Trophoblast cell (in vitro differentiated cells and primary cell): ENCODE measurements at regions not wholly inside any gene's neighbourhood (a gene's known extent, or its start where the extent isn't known, plus 50 kb on each side); places are given as distances from the start of the nearest gene placed in this dataset.

ENCODE experiments used
- DNase-seq, 2 donors: peaks; one replicate each; pipeline ENCODE4 v3.0.0-alpha.2; 2016
- H2AFZ ChIP-seq: 2 replicates; pipeline ENCODE4 v1.6.1; 2013; ENCODE audit warnings: low read length, moderate library complexity, mild to moderate bottlenecking; ENCODE audit not compliant: insufficient read depth, poor library complexity
- H2AK5ac ChIP-seq: 2 replicates; pipeline ENCODE4 v1.6.1; 2013; ENCODE audit warnings: mild to moderate bottlenecking, low read length
- H2BK120ac ChIP-seq: 2 replicates; pipeline ENCODE4 v1.6.1; 2013; ENCODE audit warnings: low read length, mild to moderate bottlenecking, moderate library complexity; ENCODE audit not compliant: insufficient read depth, poor library complexity
- H2BK12ac ChIP-seq: 2 replicates; pipeline ENCODE4 v1.6.1; 2013; ENCODE audit warnings: mild to moderate bottlenecking, low read length, moderate library complexity
- H2BK5ac ChIP-seq: 2 replicates; pipeline ENCODE4 v1.6.1; 2013; ENCODE audit warnings: low read length, low read depth, moderate library complexity, mild to moderate bottlenecking; ENCODE audit not compliant: poor library complexity
- H3K14ac ChIP-seq: 2 replicates; pipeline ENCODE4 v1.6.1; 2013; ENCODE audit warnings: mild to moderate bottlenecking, low read length
- H3K18ac ChIP-seq: 2 replicates; pipeline ENCODE4 v1.6.1; 2013; ENCODE audit warnings: mild to moderate bottlenecking, low read length
- H3K23ac ChIP-seq: 2 replicates; pipeline ENCODE4 v1.6.1; 2013; ENCODE audit warnings: low read length
- H3K27ac ChIP-seq: 2 replicates; pipeline ENCODE4 v1.5.1; 2013; ENCODE audit warnings: low read depth, mild to moderate bottlenecking, inconsistent platforms, low read length, moderate library complexity
- H3K27me3 ChIP-seq: 2 replicates; pipeline ENCODE4 v1.6.1; 2013; ENCODE audit warnings: inconsistent platforms, mild to moderate bottlenecking, low read length, moderate library complexity; ENCODE audit not compliant: insufficient read depth
- H3K36me3 ChIP-seq, 2 experiments: 1 replicate in 1 of 2; 2 replicates in 1 of 2; pipeline ENCODE4 v1.6.1; 2013; ENCODE audit warnings: low read length in 2 of 2, mild to moderate bottlenecking in 2 of 2, moderate library complexity in 1 of 2; ENCODE audit not compliant: insufficient read depth in 2 of 2, control insufficient read depth in 1 of 2
- H3K4ac ChIP-seq: 2 replicates; pipeline ENCODE4 v1.6.1; 2013; ENCODE audit warnings: low read depth, mild to moderate bottlenecking, low read length, moderate library complexity
- H3K4me1 ChIP-seq, 2 experiments: 1 replicate in 1 of 2; 2 replicates in 1 of 2; pipeline ENCODE4 v1.6.1; 2013; ENCODE audit warnings: low read length in 2 of 2, mild to moderate bottlenecking in 2 of 2, moderate library complexity in 1 of 2; ENCODE audit not compliant: insufficient read depth in 2 of 2, control insufficient read depth in 1 of 2
- H3K4me2 ChIP-seq: 2 replicates; pipeline ENCODE4 v1.6.1; 2013; ENCODE audit warnings: inconsistent platforms, mild to moderate bottlenecking, low read length, moderate library complexity
- H3K4me3 ChIP-seq: 2 replicates; pipeline ENCODE4 v1.5.1; 2013; ENCODE audit warnings: mild to moderate bottlenecking, low read depth, low read length, inconsistent platforms
- H3K79me1 ChIP-seq: one replicate; pipeline ENCODE4 v1.6.1; 2013; ENCODE audit warnings: low read length
- H3K79me2 ChIP-seq: 2 replicates; pipeline ENCODE4 v1.6.1; 2013; ENCODE audit warnings: low read length, mild to moderate bottlenecking; ENCODE audit not compliant: control insufficient read depth, insufficient read depth, poor library complexity
- H3K9ac ChIP-seq: 2 replicates; pipeline ENCODE4 v1.6.1; 2013; ENCODE audit warnings: mild to moderate bottlenecking, low read length
- H3K9me3 ChIP-seq: 2 replicates; pipeline ENCODE4 v1.6.1; 2013; ENCODE audit warnings: low read depth, mild to moderate bottlenecking, control low read depth, inconsistent platforms, low read length; ENCODE audit not compliant: insufficient read depth
- H4K12ac ChIP-seq: 2 replicates; pipeline ENCODE4 v1.6.1; 2013; ENCODE audit warnings: low read depth, mild to moderate bottlenecking, low read length, moderate library complexity
- H4K8ac ChIP-seq: 2 replicates; pipeline ENCODE4 v1.6.1; 2013; ENCODE audit warnings: low read depth, mild to moderate bottlenecking, low read length, moderate library complexity
- H4K91ac ChIP-seq: one replicate; pipeline ENCODE4 v1.6.1; 2013; ENCODE audit warnings: low read depth, mild to moderate bottlenecking, low read length, moderate library complexity
- WGBS: extraction: QIAGEN DNeasy Blood & Tissue Kit; methylation state at CpG from one replicate; pipeline ENCODE4 v1.1.7; 2013; ENCODE audit warnings: missing lambda C conversion rate; ENCODE audit not compliant: insufficient read length, insufficient coverage; ENCODE audit errors: extremely low coverage; 5-methylcytosine and 5-hydroxymethylcytosine counted together

DNA sequence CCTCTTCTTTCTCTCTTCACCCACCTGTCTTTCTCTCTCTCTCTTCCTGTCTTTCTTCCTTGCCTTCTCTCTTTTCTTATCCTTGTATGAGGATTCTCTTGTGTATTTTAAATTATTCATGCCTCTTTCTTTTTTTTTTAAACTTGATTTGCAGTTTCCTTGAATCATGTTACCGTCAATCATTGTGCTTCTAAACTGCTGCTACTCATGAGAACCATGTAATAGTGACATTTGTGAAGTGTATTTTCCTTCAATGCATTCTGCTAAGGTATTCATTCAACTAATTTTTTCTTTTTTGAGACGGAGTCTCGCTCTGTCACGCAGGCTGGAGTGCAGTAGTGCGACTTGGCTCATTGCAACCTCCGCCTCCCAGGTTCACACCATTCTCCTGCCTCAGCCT, 539.1 kb upstream of the BRINP3 start:
- no peaks in the 10 kb centered on the region for H3K79me2 ChIP-seq
- H3K23ac ChIP-seq = no peak overlapping the region
- H3K18ac ChIP-seq = no peak overlapping the region
- H2BK120ac ChIP-seq = no peak overlapping the region
- H3K27ac ChIP-seq = no peak overlapping the region
- no peak overlapping the region for H3K4me3 ChIP-seq
- H2BK12ac ChIP-seq = no peak overlapping the region
- H3K4ac ChIP-seq = no peak overlapping the region
- no peaks in the 10 kb centered on the region for H3K4me1 ChIP-seq
- H3K9ac ChIP-seq = no peak overlapping the region
- H3K36me3 ChIP-seq = no peaks in the 10 kb centered on the region
- H4K12ac ChIP-seq = no peak overlapping the region
- H2AFZ ChIP-seq = no peak overlapping the region
- no peak overlapping the region for H4K8ac ChIP-seq
- H3K27me3 ChIP-seq = no peaks in the 10 kb centered on the region
- H3K79me1 ChIP-seq = no peaks in the 10 kb centered on the region
- no peak overlapping the region for H4K91ac ChIP-seq
- WGBS = no CpG with 5 or more reads among the region's 6 CpGs
- no peak overlapping the region for H3K4me2 ChIP-seq
- no peak overlapping the region for H3K14ac ChIP-seq
- H2BK5ac ChIP-seq = no peak overlapping the region
- no peaks in the 10 kb centered on the region for H3K9me3 ChIP-seq
- H2AK5ac ChIP-seq = no peak overlapping the region
- DNase-seq = no peak

GRCh38 chr1:191022856-191023255, 545.2 kb upstream of the BRINP3 start:
- no peak for DNase-seq
- no peaks in the 10 kb centered on the region for H3K79me1 ChIP-seq
- no peak overlapping the region for H2BK120ac ChIP-seq

DNA sequence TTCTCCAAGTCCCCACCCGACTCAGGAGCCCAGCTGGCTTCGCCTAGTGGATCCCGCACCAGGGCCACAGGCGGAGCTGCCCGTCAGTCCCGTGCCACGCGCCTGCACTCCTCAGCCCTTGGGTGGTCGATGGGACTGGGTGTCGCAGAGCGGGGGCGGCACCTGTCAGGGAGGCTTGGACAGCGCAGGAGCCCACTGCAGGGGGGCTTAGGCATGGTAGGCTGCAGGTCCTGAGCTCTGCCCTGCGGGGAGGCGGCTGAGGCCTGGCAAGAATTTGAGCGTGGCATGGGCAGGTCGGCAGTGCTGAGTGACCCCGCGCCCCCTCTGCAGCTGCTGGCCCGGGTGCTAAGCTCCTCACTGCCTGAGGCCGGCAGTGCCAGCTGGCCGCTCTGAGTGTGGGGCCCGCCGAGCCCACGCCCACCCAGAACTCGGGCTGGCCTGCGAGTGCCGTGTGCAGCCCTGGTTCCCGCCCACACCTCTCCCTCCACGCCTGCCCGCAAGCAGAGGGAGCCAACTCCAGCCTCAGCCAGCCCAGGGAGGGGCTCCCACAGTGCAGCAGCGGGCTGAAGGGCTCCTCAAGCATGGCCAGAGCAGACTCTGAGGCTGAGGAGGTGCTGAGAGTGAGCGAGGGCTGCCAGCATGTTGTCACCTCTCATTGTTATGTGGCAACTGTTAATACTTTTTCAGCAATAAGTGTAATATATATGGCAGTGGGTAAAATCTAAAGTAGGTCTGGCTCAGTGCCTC, 548.4 kb upstream of the BRINP3 start:
- Histone ChIP-seq H3K4me2 (no peak overlapping the region), H3K4me1 (no peaks in the 10 kb centered on the region)

More at GRCh38 chr1:191022856-191023255, 545.2 kb upstream of the BRINP3 start:
- Histone ChIP-seq H4K8ac (no peak overlapping the region), H3K27me3 (no peaks in the 10 kb centered on the region), H3K4me1 (no peaks in the 10 kb centered on the region), H3K9me3 (peaks cover 9% of the 10 kb centered on the region), H4K12ac (no peak overlapping the region), H2AFZ (no peak overlapping the region), H3K4me2 (no peak overlapping the region), H2BK12ac (no peak overlapping the region), H3K18ac (no peak overlapping the region), H3K14ac (no peak overlapping the region), H2BK5ac (no peak overlapping the region), H3K4ac (no peak overlapping the region), H4K91ac (no peak overlapping the region), H2AK5ac (no peak overlapping the region), H3K27ac (no peak overlapping the region), H3K9ac (no peak overlapping the region), H3K4me3 (no peak overlapping the region), H3K23ac (no peak overlapping the region), H3K79me2 (no peaks in the 10 kb centered on the region), H3K36me3 (no peaks in the 10 kb centered on the region)
- no CpG with 5 or more reads among the region's 1 CpG for WGBS

GRCh38 chr1:191026828-191027227, 549.2 kb upstream of the BRINP3 start:
- Histone ChIP-seq H3K18ac (no peak overlapping the region), H4K91ac (no peak overlapping the region), H3K79me1 (no peaks in the 10 kb centered on the region), H3K4ac (no peak overlapping the region), H3K9ac (no peak overlapping the region), H2BK12ac (no peak overlapping the region), H3K4me2 (no peak overlapping the region), H3K27me3 (no peaks in the 10 kb centered on the region), H3K23ac (no peak overlapping the region), H3K9me3 (peaks cover 9% of the 10 kb centered on the region), H3K36me3 (no peaks in the 10 kb centered on the region), H4K8ac (no peak overlapping the region), H2BK120ac (no peak overlapping the region), H2AK5ac (no peak overlapping the region), H3K4me1 (no peaks in the 10 kb centered on the region), H3K79me2 (no peaks in the 10 kb centered on the region), H3K27ac (no peak overlapping the region), H3K14ac (no peak overlapping the region), H2AFZ (no peak overlapping the region), H4K12ac (no peak overlapping the region), H3K4me3 (no peak overlapping the region), H2BK5ac (no peak overlapping the region)
- no CpG with 5 or more reads among the region's 5 CpGs for WGBS
- DNase-seq = no peak

More for the DNA sequence above, 548.4 kb upstream of the BRINP3 start:
- Histone ChIP-seq H3K18ac (no peak overlapping the region), H3K9me3 (peaks cover 9% of the 10 kb centered on the region), H3K27ac (no peak overlapping the region), H3K27me3 (no peaks in the 10 kb centered on the region), H3K23ac (no peak overlapping the region), H2BK12ac (no peak overlapping the region), H3K79me2 (no peaks in the 10 kb centered on the region), H2AK5ac (no peak overlapping the region), H3K9ac (no peak overlapping the region), H2BK120ac (no peak overlapping the region), H3K4me3 (no peak overlapping the region), H3K79me1 (no peaks in the 10 kb centered on the region), H3K36me3 (no peaks in the 10 kb centered on the region), H4K12ac (no peak overlapping the region), H4K91ac (no peak overlapping the region), H3K14ac (no peak overlapping the region), H2BK5ac (no peak overlapping the region), H4K8ac (no peak overlapping the region), H3K4ac (no peak overlapping the region), H2AFZ (no peak overlapping the region)
- WGBS = no CpG with 5 or more reads among the region's 33 CpGs
- no peak for DNase-seq
